Mammary epithelial cell (primary cell): ENCODE measurements at regions not wholly inside any gene's neighbourhood (a gene's known extent, or its start where the extent isn't known, plus 50 kb on each side); places are given as distances from the start of the nearest gene placed in this dataset.

Experiments
- EZH2 ChIP-seq: IDR thresholded peaks from 2 replicates; pipeline ENCODE4 v1.6.1; 2012; ENCODE audit warnings: low read length, inconsistent platforms, borderline replicate concordance
- TF ChIP-seq, protein P1 (sequence below), 2 donors: IDR thresholded peaks in 1 of 2; conservative IDR thresholded peaks in 1 of 2; 2 replicates each; pipeline ENCODE4 v1.5.1; 2011 to 2012; ENCODE audit warnings: inconsistent platforms in 2 of 2, low read length in 2 of 2, mild to moderate bottlenecking in 2 of 2, control low read depth in 1 of 2, low read depth in 1 of 2; ENCODE audit not compliant: insufficient read depth in 1 of 2; ENCODE audit errors: extremely low read depth in 1 of 2

DNA sequence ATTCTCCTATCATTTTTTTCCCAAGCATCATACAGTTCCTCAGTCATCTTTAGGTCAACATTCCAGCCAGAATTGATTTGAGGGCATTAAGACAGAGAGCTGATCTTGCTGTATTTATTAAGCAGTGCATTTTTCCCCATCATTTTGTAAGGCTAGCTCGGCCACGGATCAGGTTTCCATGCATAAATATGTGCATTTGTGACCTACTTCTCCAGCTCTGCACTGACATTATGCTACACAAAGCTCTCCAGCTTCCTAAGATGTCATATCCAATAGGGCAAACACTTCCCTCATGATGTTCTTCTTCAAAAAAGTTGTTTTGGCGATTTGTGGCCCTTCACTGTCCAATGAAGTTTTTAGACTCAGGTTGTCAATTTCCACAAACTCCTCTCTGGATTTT, 202.6 kb downstream of the C7orf25 start:
- TF ChIP-seq, protein P1, sequence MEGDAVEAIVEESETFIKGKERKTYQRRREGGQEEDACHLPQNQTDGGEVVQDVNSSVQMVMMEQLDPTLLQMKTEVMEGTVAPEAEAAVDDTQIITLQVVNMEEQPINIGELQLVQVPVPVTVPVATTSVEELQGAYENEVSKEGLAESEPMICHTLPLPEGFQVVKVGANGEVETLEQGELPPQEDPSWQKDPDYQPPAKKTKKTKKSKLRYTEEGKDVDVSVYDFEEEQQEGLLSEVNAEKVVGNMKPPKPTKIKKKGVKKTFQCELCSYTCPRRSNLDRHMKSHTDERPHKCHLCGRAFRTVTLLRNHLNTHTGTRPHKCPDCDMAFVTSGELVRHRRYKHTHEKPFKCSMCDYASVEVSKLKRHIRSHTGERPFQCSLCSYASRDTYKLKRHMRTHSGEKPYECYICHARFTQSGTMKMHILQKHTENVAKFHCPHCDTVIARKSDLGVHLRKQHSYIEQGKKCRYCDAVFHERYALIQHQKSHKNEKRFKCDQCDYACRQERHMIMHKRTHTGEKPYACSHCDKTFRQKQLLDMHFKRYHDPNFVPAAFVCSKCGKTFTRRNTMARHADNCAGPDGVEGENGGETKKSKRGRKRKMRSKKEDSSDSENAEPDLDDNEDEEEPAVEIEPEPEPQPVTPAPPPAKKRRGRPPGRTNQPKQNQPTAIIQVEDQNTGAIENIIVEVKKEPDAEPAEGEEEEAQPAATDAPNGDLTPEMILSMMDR (conservative IDR thresholded peaks at IDR 0.05 in 1 of 2, IDR thresholded peaks at IDR 0.05 in 1 of 2; ENCODE audit: extremely low read depth in 1 of 2, insufficient read depth in 1 of 2, low read depth in 1 of 2, low read length in 2 of 2): no peak
- TF ChIP-seq EZH2: no peak
